ENCODE measurements at regions not wholly inside any gene's neighbourhood (a gene's known extent, or its start where the extent isn't known, plus 50 kb on each side); places are given as distances from the start of the nearest gene placed in this dataset.

GRCh38 chr12:123080634-123081033 lies 70.3 kb downstream of the PITPNM2 start:
- dilution Hi-C loops (cut with MboI; ENCODE audit: extremely low pct_ligation_motif_present, low sequenced_read_pairs): no loop called here
- H3K9me1 ChIP-seq (ENCODE audit: control insufficient read depth, extremely low read depth, insufficient read depth, low read length): no peaks in the 10 kb centered on the region
- H3K9me3 ChIP-seq (ENCODE audit: control insufficient read depth, low read depth, low read length): no peaks in the 10 kb centered on the region
- DNase-seq (ENCODE audit: low read depth, low spot score) (no peak), FAIRE-seq (no peak)
- H4K20me1 ChIP-seq (ENCODE audit: control insufficient read depth, extremely low read depth, insufficient read depth, low read length): peaks cover 4% of the 10 kb centered on the region
- H3K4me2 ChIP-seq (ENCODE audit: control insufficient read depth, extremely low read depth, insufficient read depth, low read depth, low read length): no peak overlapping the region
- no peaks in the 10 kb centered on the region for H3K36me3 ChIP-seq (ENCODE audit: control insufficient read depth in 2 of 2, extremely low read depth in 1 of 2, insufficient read depth in 2 of 2, low read length in 2 of 2)
- H3K4me1 ChIP-seq (ENCODE audit: control insufficient read depth, extremely low read depth, insufficient read depth, low read length): peaks cover 20% of the 10 kb centered on the region
- no peak overlapping the region for H3K9ac ChIP-seq (ENCODE audit: control insufficient read depth, extremely low read depth, insufficient read depth, low read length)
- H3K27ac ChIP-seq (ENCODE audit: control insufficient read depth, insufficient read depth, low read length): no peak overlapping the region
- no peaks in the 10 kb centered on the region for H3K79me2 ChIP-seq (ENCODE audit: control insufficient read depth, insufficient read depth, low read length)
- TF ChIP-seq EZH2 (IDR thresholded peaks at IDR 0.05; ENCODE audit: low read length) (no peak), CTCF (optimal IDR thresholded peaks at IDR 0.05 in 1 of 3, IDR thresholded peaks at IDR 0.05 in 1 of 3, conservative IDR thresholded peaks at IDR 0.05 in 1 of 3; ENCODE audit: extremely low read depth in 1 of 3, insufficient read depth in 2 of 3, low read length in 3 of 3) (no peak)
- no peaks in the 10 kb centered on the region for H3K27me3 ChIP-seq (ENCODE audit: control insufficient read depth, extremely low read depth, insufficient read depth, low read length)
- no peak overlapping the region for H3K4me3 ChIP-seq (ENCODE audit: control insufficient read depth in 2 of 3, extremely low read depth in 1 of 3, insufficient read depth in 2 of 3, low read depth in 1 of 3, low read length in 3 of 3)
- H2AFZ ChIP-seq (ENCODE audit: control insufficient read depth, low read length): no peak overlapping the region

GRCh38 chr12:123078531-123079155 lies 72.2 kb downstream of the PITPNM2 start:
- TF ChIP-seq CTCF (optimal IDR thresholded peaks at IDR 0.05 in 1 of 3, IDR thresholded peaks at IDR 0.05 in 1 of 3, conservative IDR thresholded peaks at IDR 0.05 in 1 of 3; ENCODE audit: extremely low read depth in 1 of 3, insufficient read depth in 2 of 3, low read length in 3 of 3) (no peak), EZH2 (IDR thresholded peaks at IDR 0.05; ENCODE audit: low read length) (no peak)
- H4K20me1 ChIP-seq (ENCODE audit: control insufficient read depth, extremely low read depth, insufficient read depth, low read length): peaks cover 8% of the 10 kb centered on the region

More at GRCh38 chr12:123078531-123079155, 72.2 kb downstream of the PITPNM2 start:
- Histone ChIP-seq H3K4me3 (ENCODE audit: control insufficient read depth in 2 of 3, extremely low read depth in 1 of 3, insufficient read depth in 2 of 3, low read depth in 1 of 3, low read length in 3 of 3) (no peak overlapping the region), H3K9ac (ENCODE audit: control insufficient read depth, extremely low read depth, insufficient read depth, low read length) (no peak overlapping the region), H3K36me3 (ENCODE audit: control insufficient read depth in 2 of 2, extremely low read depth in 1 of 2, insufficient read depth in 2 of 2, low read length in 2 of 2) (no peaks in the 10 kb centered on the region), H2AFZ (ENCODE audit: control insufficient read depth, low read length) (no peak overlapping the region), H3K4me1 (ENCODE audit: control insufficient read depth, extremely low read depth, insufficient read depth, low read length) (peaks cover 20% of the 10 kb centered on the region), H3K4me2 (ENCODE audit: control insufficient read depth, extremely low read depth, insufficient read depth, low read depth, low read length) (no peak overlapping the region), H3K27me3 (ENCODE audit: control insufficient read depth, extremely low read depth, insufficient read depth, low read length) (no peaks in the 10 kb centered on the region), H3K79me2 (ENCODE audit: control insufficient read depth, insufficient read depth, low read length) (no peaks in the 10 kb centered on the region), H3K9me3 (ENCODE audit: control insufficient read depth, low read depth, low read length) (no peaks in the 10 kb centered on the region), H3K9me1 (ENCODE audit: control insufficient read depth, extremely low read depth, insufficient read depth, low read length) (no peaks in the 10 kb centered on the region), H3K27ac (ENCODE audit: control insufficient read depth, insufficient read depth, low read length) (no peak overlapping the region)
- dilution Hi-C loops (cut with MboI; ENCODE audit: extremely low pct_ligation_motif_present, low sequenced_read_pairs): no loop called here
- no peak for DNase-seq (ENCODE audit: low read depth, low spot score)
- FAIRE-seq: no peak
